Fibroblast of villous mesenchyme (primary cell): ENCODE measurements at regions not wholly inside any gene's neighbourhood (a gene's known extent, or its start where the extent isn't known, plus 50 kb on each side); places are given as distances from the start of the nearest gene placed in this dataset. TPM values are rescaled to one million over a fixed set of nuclear protein-coding genes. Genes with fewer than 3 reads are reported as not detected.

Experiments
- small RNA-seq: library from RNA; depleted of rRNA; stranded (forward); fragments of <200 nt; gene quantifications from one replicate; pipeline ENCODE3, GENCODE V24; 2012

Small RNAs in the stretch of these regions (small RNA-seq; reads per million reads assigned to genes)
- not detected for gene AC023232.1
